OCI-LY7 (cell line): ENCODE measurements at regions not wholly inside any gene's neighbourhood (a gene's known extent, or its start where the extent isn't known, plus 50 kb on each side); places are given as distances from the start of the nearest gene placed in this dataset.
A peak's percentile ranks its signal among the peaks of the same experiment; 100 is the strongest.

Source experiments
- BruUV-seq: library from RNA; stranded (reverse); fragments of 400-500 nt; replicated peaks from 2 replicates; lab custom pipeline; 2021; lab: Mats Ljungman, UMichigan
- CTCF ChIA-PET: fragments of 300-600 bp; sonication (Branson Sonifier 250); formaldehyde crosslinking; loops from one replicate; lab custom pipeline; 2022; ENCODE audit warnings: antibody characterized with exemption; ENCODE audit not compliant: unreplicated experiment; lab: Charles Lee
- POLR2A ChIA-PET: fragments of 300-600 bp; sonication (Branson Sonifier 250); formaldehyde crosslinking; loops from one replicate; lab custom pipeline; 2022; ENCODE audit warnings: antibody characterized with exemption; lab: Charles Lee
- DNase-seq: peaks from one replicate; pipeline ENCODE4 v3.0.0-alpha.2; 2015; ENCODE audit warnings: low spot score
- H2AFZ ChIP-seq: fragments of 200-600 bp; sonication (generic), shearing (Covaris generic); 2 replicates; pipeline ENCODE4 v1.6.1; 2014; ENCODE audit warnings: mild to moderate bottlenecking, antibody characterized with exemption, low read length, moderate library complexity
- H3K27ac ChIP-seq: fragments of 200-600 bp; sonication (generic); 2 replicates; pipeline ENCODE4 v1.5.1; 2014; ENCODE audit warnings: mixed run types, low read depth, mild to moderate bottlenecking, moderate library complexity, low read length, inconsistent platforms; ENCODE audit not compliant: poor library complexity, severe bottlenecking
- H3K36me3 ChIP-seq: fragments of 200-600 bp; sonication (generic); 2 replicates; pipeline ENCODE4 v1.6.1; 2014; ENCODE audit warnings: mild to moderate bottlenecking, antibody characterized with exemption, low read length, moderate library complexity, mixed read lengths; ENCODE audit not compliant: insufficient read depth
- H3K4me1 ChIP-seq: fragments of 200-600 bp; sonication (generic); 2 replicates; pipeline ENCODE4 v1.5.1; 2014; ENCODE audit warnings: mild to moderate bottlenecking, low read length; ENCODE audit not compliant: insufficient read depth, poor library complexity, severe bottlenecking
- H3K4me2 ChIP-seq: fragments of 200-600 bp; sonication (generic); 2 replicates; pipeline ENCODE4 v1.6.1; 2014; ENCODE audit warnings: mild to moderate bottlenecking, low read length
- H3K4me3 ChIP-seq: fragments of 200-600 bp; sonication (generic); 2 replicates; pipeline ENCODE4 v1.5.1; 2014; ENCODE audit warnings: mild to moderate bottlenecking, low read depth, low read length; ENCODE audit not compliant: poor library complexity, severe bottlenecking
- H3K79me2 ChIP-seq: fragments of 200-600 bp; sonication (generic); 2 replicates; pipeline ENCODE4 v1.6.1; 2016; ENCODE audit warnings: low read depth, mild to moderate bottlenecking, low read length, moderate library complexity, mixed read lengths; ENCODE audit not compliant: insufficient read depth
- H3K9me2 ChIP-seq: fragments of 200-600 bp; sonication (generic); 2 replicates; pipeline ENCODE4 v1.6.1; 2016; ENCODE audit warnings: mild to moderate bottlenecking, low read length, mixed read lengths; ENCODE audit not compliant: insufficient read depth
- H3K9me3 ChIP-seq: fragments of 200-600 bp; sonication (generic); 2 replicates; pipeline ENCODE4 v1.6.1; 2014; ENCODE audit warnings: mild to moderate bottlenecking, mixed run types, low read length, mixed read lengths
- H4K20me1 ChIP-seq: fragments of 200-600 bp; sonication (generic); 2 replicates; pipeline ENCODE4 v1.6.1; 2014; ENCODE audit warnings: mild to moderate bottlenecking, antibody characterized with exemption, low read length, moderate library complexity, mixed read lengths; ENCODE audit not compliant: insufficient read depth
- EZH2phosphoT487 ChIP-seq: fragments of 200-600 bp; sonication (generic); IDR thresholded peaks from 2 replicates; pipeline ENCODE4 v1.6.1; 2018; ENCODE audit warnings: low read depth, borderline replicate concordance, mild to moderate bottlenecking, mixed run types, antibody characterized with exemption, low read length, moderate library complexity, mixed read lengths
- intact Hi-C: fragments of 100-400 bp; cut with micrococcal nuclease; formaldehyde crosslinking; loops from one replicate; pipeline ENCODE4 v1.10.0; 2022; ENCODE audit not compliant: unreplicated experiment
- TF ChIP-seq, protein P1 (sequence below): fragments of 200-600 bp; sonication (generic); conservative IDR thresholded peaks from 2 replicates; pipeline ENCODE4 v1.5.1; 2014; ENCODE audit warnings: mild to moderate bottlenecking, antibody characterized with exemption, low read length, moderate library complexity, mixed read lengths

DNA sequence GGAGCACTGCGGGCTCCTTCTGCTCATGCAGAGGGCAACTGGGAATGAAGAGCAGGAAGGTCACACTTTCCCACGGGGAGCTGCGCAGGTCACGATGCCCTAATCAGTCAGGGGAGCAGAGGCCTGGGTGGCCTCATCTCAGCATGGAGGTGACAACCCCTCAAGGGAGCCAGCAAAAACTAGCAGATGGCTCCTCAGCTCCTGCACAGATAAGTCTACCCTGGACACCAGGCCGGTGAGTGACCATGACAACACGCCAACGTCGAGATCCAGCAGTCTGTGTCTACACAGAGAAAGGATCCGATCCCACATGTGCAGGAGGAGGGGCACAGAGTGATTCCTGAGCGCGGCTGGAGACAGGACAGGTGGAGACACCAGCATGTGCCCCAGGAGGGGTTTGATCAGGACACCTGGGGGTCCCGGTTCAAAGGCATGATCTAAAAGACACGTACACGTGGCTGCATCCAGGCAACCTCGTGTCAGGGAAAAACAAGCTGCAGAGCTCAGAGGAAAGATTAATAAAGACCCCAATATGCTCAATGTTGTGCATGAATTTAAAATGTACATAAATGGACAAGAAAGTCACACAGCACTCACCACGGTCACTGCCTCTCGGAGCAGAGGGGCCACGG, 153.7 kb upstream of the SFSWAP start:
- BruUV-seq, result no TSS peak
- no peak overlapping the region for H3K27ac ChIP-seq
- no peaks in the 10 kb centered on the region for H4K20me1 ChIP-seq
- no peaks in the 10 kb centered on the region for H3K79me2 ChIP-seq
- no peak overlapping the region for H3K4me3 ChIP-seq
- no peaks in the 10 kb centered on the region for H3K9me2 ChIP-seq
- no peak for TF ChIP-seq EZH2phosphoT487
- TF ChIP-seq, protein P1, sequence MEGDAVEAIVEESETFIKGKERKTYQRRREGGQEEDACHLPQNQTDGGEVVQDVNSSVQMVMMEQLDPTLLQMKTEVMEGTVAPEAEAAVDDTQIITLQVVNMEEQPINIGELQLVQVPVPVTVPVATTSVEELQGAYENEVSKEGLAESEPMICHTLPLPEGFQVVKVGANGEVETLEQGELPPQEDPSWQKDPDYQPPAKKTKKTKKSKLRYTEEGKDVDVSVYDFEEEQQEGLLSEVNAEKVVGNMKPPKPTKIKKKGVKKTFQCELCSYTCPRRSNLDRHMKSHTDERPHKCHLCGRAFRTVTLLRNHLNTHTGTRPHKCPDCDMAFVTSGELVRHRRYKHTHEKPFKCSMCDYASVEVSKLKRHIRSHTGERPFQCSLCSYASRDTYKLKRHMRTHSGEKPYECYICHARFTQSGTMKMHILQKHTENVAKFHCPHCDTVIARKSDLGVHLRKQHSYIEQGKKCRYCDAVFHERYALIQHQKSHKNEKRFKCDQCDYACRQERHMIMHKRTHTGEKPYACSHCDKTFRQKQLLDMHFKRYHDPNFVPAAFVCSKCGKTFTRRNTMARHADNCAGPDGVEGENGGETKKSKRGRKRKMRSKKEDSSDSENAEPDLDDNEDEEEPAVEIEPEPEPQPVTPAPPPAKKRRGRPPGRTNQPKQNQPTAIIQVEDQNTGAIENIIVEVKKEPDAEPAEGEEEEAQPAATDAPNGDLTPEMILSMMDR, result no peak
- no peak for DNase-seq
- no peaks in the 10 kb centered on the region for H3K9me3 ChIP-seq
- no peaks in the 10 kb centered on the region for H3K36me3 ChIP-seq
- no peak overlapping the region for H2AFZ ChIP-seq
- no peaks in the 10 kb centered on the region for H3K4me1 ChIP-seq
- ChIA-PET POLR2A (no interaction called here), CTCF (no interaction called here)
- intact Hi-C loops, result no loop called here
- H3K4me2 ChIP-seq, result no peak overlapping the region

DNA sequence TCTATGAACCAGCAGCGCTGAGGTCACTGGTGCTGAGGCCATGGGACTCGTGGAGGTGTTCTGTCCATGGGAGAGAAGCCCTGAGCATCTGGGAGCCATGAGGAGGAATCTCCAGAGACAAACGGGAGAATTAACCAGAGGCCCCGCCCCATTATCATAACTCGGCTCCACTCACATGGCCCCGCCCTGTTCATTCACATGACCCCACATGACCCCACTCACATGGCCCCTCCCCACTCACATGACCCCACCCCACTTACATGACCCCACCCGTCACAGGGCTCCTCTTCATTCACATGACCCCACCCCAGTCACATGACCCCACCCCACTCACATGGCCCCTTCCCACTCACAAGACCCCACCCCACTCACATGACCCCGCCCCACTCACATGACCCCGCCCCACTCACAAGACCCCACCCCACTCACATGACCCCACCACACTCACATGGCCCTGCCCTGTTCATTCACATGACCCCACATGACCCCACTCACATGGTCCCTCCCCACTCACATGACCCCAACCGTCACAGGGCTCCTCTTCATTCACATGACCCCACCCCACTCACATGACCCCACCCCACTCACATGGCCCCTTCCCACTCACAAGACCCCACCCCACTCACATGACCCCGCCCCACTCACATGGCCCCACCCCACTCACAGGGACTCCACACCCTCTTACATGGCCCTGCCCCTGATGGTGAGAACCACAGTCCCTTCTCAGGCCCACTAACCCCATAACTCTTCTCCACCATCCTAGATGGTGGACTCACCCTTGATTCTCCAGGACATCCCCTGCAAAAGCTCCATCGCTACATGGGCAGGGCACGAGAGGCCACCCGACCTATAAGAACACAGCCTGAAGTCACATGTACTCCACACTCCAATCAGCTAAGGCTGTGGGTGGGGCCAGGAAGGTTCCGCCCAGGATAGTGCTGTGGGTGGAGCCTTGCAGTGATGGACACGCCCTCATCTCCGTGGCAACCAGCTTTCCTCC, 151.1 kb upstream of the SFSWAP start:
- intact Hi-C loops, result no loop called here
- DNase-seq, result peak; percentile 41
- Histone ChIP-seq H3K4me3 (no peak overlapping the region), H3K4me1 (no peaks in the 10 kb centered on the region), H4K20me1 (no peaks in the 10 kb centered on the region), H2AFZ (no peak overlapping the region), H3K9me3 (no peaks in the 10 kb centered on the region), H3K9me2 (no peaks in the 10 kb centered on the region), H3K79me2 (no peaks in the 10 kb centered on the region), H3K27ac (no peak overlapping the region), H3K4me2 (no peak overlapping the region), H3K36me3 (no peaks in the 10 kb centered on the region)
- ChIA-PET POLR2A (no interaction called here), CTCF (no interaction called here)
- TF ChIP-seq, protein P1, result no peak
- no peak for TF ChIP-seq EZH2phosphoT487
- BruUV-seq, result no TSS peak

DNA sequence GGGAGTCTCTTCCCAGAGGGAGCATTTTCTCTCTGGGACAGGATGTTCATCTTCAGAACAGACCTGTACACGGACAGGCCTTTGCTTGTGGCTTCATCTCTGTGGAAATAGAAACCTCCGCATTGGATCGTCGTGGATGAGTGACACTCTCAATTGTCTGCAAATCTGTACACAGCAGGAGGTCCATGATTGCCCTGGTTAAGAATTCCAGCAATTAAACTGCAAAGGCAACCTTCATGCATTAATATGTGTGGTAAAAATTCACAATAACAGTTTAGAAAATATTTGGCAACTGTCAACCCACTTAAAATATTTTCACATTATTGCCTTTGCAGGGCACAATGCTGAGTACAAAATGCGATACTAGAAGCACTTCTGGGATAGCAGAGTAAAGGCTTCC, 149.8 kb upstream of the SFSWAP start:
- Histone ChIP-seq H3K79me2 (no peaks in the 10 kb centered on the region), H3K9me2 (no peaks in the 10 kb centered on the region), H3K4me3 (no peak overlapping the region), H3K4me1 (no peaks in the 10 kb centered on the region), H3K9me3 (no peaks in the 10 kb centered on the region), H3K4me2 (no peak overlapping the region), H3K36me3 (no peaks in the 10 kb centered on the region), H3K27ac (no peak overlapping the region), H2AFZ (no peak overlapping the region), H4K20me1 (no peaks in the 10 kb centered on the region)
- POLR2A ChIA-PET, result no interaction called here
- CTCF ChIA-PET, result no interaction called here
- no peak for DNase-seq
- no TSS peak for BruUV-seq
- intact Hi-C loops, result no loop called here
- TF ChIP-seq EZH2phosphoT487, result no peak
- TF ChIP-seq, protein P1, result no peak
